Adrenal gland (tissue), 9 donors: ENCODE measurements at regions not wholly inside any gene's neighbourhood (a gene's known extent, or its start where the extent isn't known, plus 50 kb on each side); places are given as distances from the start of the nearest gene placed in this dataset.

Source experiments
- DNase-seq, 7 donors: peaks; one replicate each; pipeline ENCODE4 v3.0.0-alpha.2; 2019 to 2020
- H3K27ac ChIP-seq, 5 donors: fragments of 200-600 bp; sonication (generic) in 4 of 5; 1 replicate in 3 of 5; 2 replicates in 2 of 5; pipeline versions ENCODE4 v1.5.1 to v1.8.0; 2016 to 2020; ENCODE audit warnings: mild to moderate bottlenecking in 1 of 5
- H3K27me3 ChIP-seq: fragments of 200-600 bp; 2 replicates; pipeline ENCODE4 v1.8.0; 2021
- H3K36me3 ChIP-seq, 2 donors: fragments of 200-600 bp; replicated peaks in 1 of 2; 1 replicate in 1 of 2; 2 replicates in 1 of 2; pipeline versions ENCODE4 v1.5.1 to v1.8.0; 2018 to 2022
- H3K4me1 ChIP-seq, 2 donors: fragments of 200-600 bp; replicated peaks in 1 of 2; 1 replicate in 1 of 2; 2 replicates in 1 of 2; pipeline versions ENCODE4 v1.5.1 to v1.8.0; 2018 to 2021
- H3K4me3 ChIP-seq, 4 donors: fragments of 200-600 bp; sonication (generic) in 3 of 4; one replicate each; pipeline ENCODE4 v1.5.1; 2016 to 2018
- H3K9me3 ChIP-seq, 3 donors: fragments of 200-600 bp; sonication (generic) in 1 of 3; replicated peaks in 1 of 3; 1 replicate in 2 of 3; 2 replicates in 1 of 3; pipeline versions ENCODE4 v1.5.1 to v1.8.0; 2016 to 2021
- CTCF ChIP-seq, 6 experiments: fragments of 450-650 bp in 4 of 6; fragments of 200-600 bp in 2 of 6; sonication (generic) in 1 of 6; IDR thresholded peaks; 1 replicate in 5 of 6; 2 replicates in 1 of 6; pipeline versions ENCODE4 v1.5.1 to v1.8.0; 2016 to 2021; ENCODE audit warnings: antibody characterized with exemption in 6 of 6, mild to moderate bottlenecking in 2 of 6, moderate library complexity in 1 of 6
- POLR2A ChIP-seq, 2 donors: fragments of 450-650 bp; IDR thresholded peaks; one replicate each; pipeline ENCODE4 v1.6.1; 2017; ENCODE audit warnings: antibody characterized with exemption in 2 of 2, mild to moderate bottlenecking in 2 of 2, moderate library complexity in 1 of 2
- WGBS, 4 donors: extraction: QIAGEN DNeasy Blood & Tissue Kit in 2 of 4; methylation state at CpG; one replicate each; pipeline versions ENCODE4 v1.1.5 to v1.1.7; 2013 to 2017; 5-methylcytosine and 5-hydroxymethylcytosine counted together
- intact Hi-C, 2 donors: fragments of 100-400 bp; cut with DNase I; formaldehyde crosslinking; loops; one replicate each; pipeline versions ENCODE4 v1.14.1 to v1.15.0; 2022 to 2023
- donor health status: healthy with polysubstance abuse.
- donor health status: Bipolar disorder and iron deficiency.
- donor health status: DM: yes; HTN: yes; CAD: no.
- donor health status: DM: no; HTN: no; CAD: no.
- donor health status: DM: no; HTN: no; CAD: no.

- H3K36me3 ChIP-seq = no peaks in the 10 kb centered on the region
- DNase-seq = peak in 3 of 7 donors; percentile 4 to 13 (median 7)
- TF ChIP-seq CTCF (IDR thresholded peaks at IDR 0.05) (no peak), POLR2A (IDR thresholded peaks at IDR 0.05) (no peak)
- no peaks in the 10 kb centered on the region for H3K27me3 ChIP-seq
- intact Hi-C loops = loop anchor here (10.0 kb wide), 4 partner anchors 165 to 575 kb away; partner anchors contain the start of gene RTL1 (in 1 of the 2)
- no peak overlapping the region for H3K27ac ChIP-seq
- no peak overlapping the region for H3K4me3 ChIP-seq
- peaks cover 0 to 4% of the 10 kb centered on the region in 2 donors for H3K4me1 ChIP-seq
- no peaks in the 10 kb centered on the region for H3K9me3 ChIP-seq
- WGBS, 4 donors = 41 to 81% (median 73%) methylated on average over 2 to 19 of the region's 27 CpGs
Measured at GRCh38 chr14:101229666-101230065, 326.1 kb upstream of the RTL1 start.

GRCh38 chr14:101230161-101230850 is 326.8 kb upstream of the RTL1 start:
- intact Hi-C loops = loop anchor here (10.0 kb wide), 4 partner anchors 166 to 576 kb away; partner anchors contain the start of gene RTL1 (in 1 of the 2)
- Histone ChIP-seq H3K9me3 (no peaks in the 10 kb centered on the region), H3K4me3 (no peak overlapping the region), H3K27ac (no peak overlapping the region), H3K36me3 (no peaks in the 10 kb centered on the region), H3K4me1 (peaks cover 0 to 4% of the 10 kb centered on the region in 2 donors), H3K27me3 (no peaks in the 10 kb centered on the region)
- WGBS, 4 donors = 72 to 97% (median 86%) methylated on average over 5 to 15 of the region's 15 CpGs
- TF ChIP-seq POLR2A (IDR thresholded peaks at IDR 0.05) (no peak), CTCF (IDR thresholded peaks at IDR 0.05) (no peak)
- peak in 3 of 7 donors; percentile 11 to 34 (median 11) for DNase-seq

GRCh38 chr14:101230851-101231550 is 327.5 kb upstream of the RTL1 start:
- intact Hi-C loops = loop anchor here (10.0 kb wide), 4 partner anchors 166 to 576 kb away; partner anchors contain the start of gene RTL1 (in 1 of the 2)
- 86 to 92% (median 88%) methylated on average over 4 to 5 of the region's 5 CpGs for WGBS, 4 donors
- H3K27ac ChIP-seq = no peak overlapping the region
- TF ChIP-seq CTCF (IDR thresholded peaks at IDR 0.05) (no peak), POLR2A (IDR thresholded peaks at IDR 0.05) (no peak)
- peaks cover 0 to 4% of the 10 kb centered on the region in 2 donors for H3K4me1 ChIP-seq
- no peaks in the 10 kb centered on the region for H3K9me3 ChIP-seq
- DNase-seq = peak in 3 of 7 donors; percentile 9 to 43 (median 16)
- no peaks in the 10 kb centered on the region for H3K36me3 ChIP-seq
- H3K4me3 ChIP-seq = no peak overlapping the region
- no peaks in the 10 kb centered on the region for H3K27me3 ChIP-seq

GRCh38 chr14:101231828-101232227 is 328.3 kb upstream of the RTL1 start:
- TF ChIP-seq CTCF (IDR thresholded peaks at IDR 0.05) (no peak), POLR2A (IDR thresholded peaks at IDR 0.05) (no peak)
- no peaks in the 10 kb centered on the region for H3K4me1 ChIP-seq
- intact Hi-C loops = loop anchor here (10.0 kb wide), 4 partner anchors 167 to 577 kb away; partner anchors contain the start of gene RTL1 (in 1 of the 2)
- no peaks in the 10 kb centered on the region for H3K36me3 ChIP-seq
- no peaks in the 10 kb centered on the region for H3K27me3 ChIP-seq
- 74 to 85% (median 81%) methylated on average over 4 of the region's 4 CpGs; no CpG with 5 or more reads in 1 of the 4 donors for WGBS, 4 donors
- H3K9me3 ChIP-seq = no peaks in the 10 kb centered on the region
- DNase-seq = peak in 2 of 7 donors; percentile 1 to 35
- H3K27ac ChIP-seq = no peak overlapping the region
- no peak overlapping the region for H3K4me3 ChIP-seq
